ENCODE measurements at regions not wholly inside any gene's neighbourhood (a gene's known extent, or its start where the extent isn't known, plus 50 kb on each side); places are given as distances from the start of the nearest gene placed in this dataset.

DNA sequence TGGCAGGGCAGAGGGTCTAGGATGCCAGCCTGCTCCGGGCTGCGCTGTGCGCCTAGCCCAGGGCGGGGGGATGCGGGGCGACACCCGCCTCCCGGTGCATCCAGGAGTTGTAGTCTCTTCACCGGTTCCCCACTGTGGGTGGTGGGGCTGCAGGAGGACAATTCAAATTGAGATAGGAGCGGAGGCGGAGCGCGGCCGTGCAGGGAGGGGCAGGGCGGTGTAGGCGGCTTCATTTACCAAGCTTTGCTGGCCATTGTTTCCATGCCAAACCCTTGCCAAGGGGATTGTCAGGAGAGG, 2047.4 kb downstream of the TP53TG3F start:
- no peak overlapping the region for H3K4me3 ChIP-seq
- H3K9me3 ChIP-seq (ENCODE audit: low read depth, low read length) = no peaks in the 10 kb centered on the region
- H3K27ac ChIP-seq = no peak overlapping the region
- no peak overlapping the region for H3K9ac ChIP-seq (ENCODE audit: insufficient read length)
- TF ChIP-seq EZH2 (IDR thresholded peaks at IDR 0.05) = no peak
- TF ChIP-seq POLR2AphosphoS5 (IDR thresholded peaks at IDR 0.05; ENCODE audit: borderline replicate concordance, low read depth, low read length) = no peak
- TF ChIP-seq FOXP2 (optimal IDR thresholded peaks at IDR 0.05; ENCODE audit: control extremely low read depth, extremely low read length, insufficient read depth) = no peak
- no peaks in the 10 kb centered on the region for H3K36me3 ChIP-seq (ENCODE audit: insufficient read depth, low read length)
- DNase-seq (ENCODE audit: low read depth, low spot score) = no peak

DNA sequence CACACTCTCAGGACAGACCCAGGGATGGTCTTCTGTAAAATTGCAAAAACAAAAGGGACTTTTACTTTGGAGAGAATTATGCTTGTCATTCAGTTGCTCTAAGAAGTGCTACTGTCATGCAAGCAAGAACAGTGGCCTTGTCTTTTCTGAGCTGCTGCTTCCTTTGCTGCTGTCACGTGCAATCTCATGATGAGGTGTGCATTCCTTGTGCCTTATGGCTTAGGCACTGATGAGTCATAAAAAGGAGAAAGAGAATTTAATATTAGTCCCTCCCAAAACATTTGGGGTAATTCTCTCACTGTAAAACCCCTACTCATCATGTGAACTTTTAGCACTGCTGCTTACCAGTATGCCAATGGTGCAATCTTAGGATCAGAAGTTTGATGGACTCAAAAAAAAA, 2051.3 kb downstream of the TP53TG3F start:
- no peak for DNase-seq (ENCODE audit: low read depth, low spot score)
- Histone ChIP-seq H3K9me3 (ENCODE audit: low read depth, low read length) (no peaks in the 10 kb centered on the region), H3K4me3 (no peak overlapping the region), H3K27ac (no peak overlapping the region), H3K9ac (ENCODE audit: insufficient read length) (no peak overlapping the region), H3K36me3 (ENCODE audit: insufficient read depth, low read length) (no peaks in the 10 kb centered on the region)
- TF ChIP-seq POLR2AphosphoS5 (IDR thresholded peaks at IDR 0.05; ENCODE audit: borderline replicate concordance, low read depth, low read length) (no peak), FOXP2 (optimal IDR thresholded peaks at IDR 0.05; ENCODE audit: control extremely low read depth, extremely low read length, insufficient read depth) (no peak), EZH2 (IDR thresholded peaks at IDR 0.05) (no peak)

DNA sequence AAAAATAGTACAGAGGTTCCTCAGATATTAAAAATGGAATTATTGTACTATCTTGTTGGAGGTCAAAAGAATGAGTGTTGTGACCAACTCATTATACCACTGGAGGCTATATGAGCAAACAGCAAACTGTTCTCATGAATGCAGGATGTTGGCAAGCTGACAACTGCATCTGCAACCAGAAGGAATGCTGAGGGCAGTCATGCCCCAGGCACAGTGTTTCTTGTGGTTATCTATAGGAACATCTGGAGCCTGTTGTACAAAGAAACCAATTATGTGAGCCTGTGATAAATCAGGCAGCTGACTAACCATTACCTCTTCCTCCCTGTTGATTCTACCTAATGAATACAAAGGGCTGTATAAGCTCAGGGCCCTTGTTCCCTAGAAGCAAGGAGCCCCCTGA, 2057.1 kb downstream of the TP53TG3F start:
- Histone ChIP-seq H3K9me3 (ENCODE audit: low read depth, low read length) (no peaks in the 10 kb centered on the region), H3K27ac (no peak overlapping the region), H3K36me3 (ENCODE audit: insufficient read depth, low read length) (no peaks in the 10 kb centered on the region), H3K9ac (ENCODE audit: insufficient read length) (no peak overlapping the region), H3K4me3 (no peak overlapping the region)
- DNase-seq (ENCODE audit: low read depth, low spot score) = no peak
- TF ChIP-seq FOXP2 (optimal IDR thresholded peaks at IDR 0.05; ENCODE audit: control extremely low read depth, extremely low read length, insufficient read depth) (no peak), POLR2AphosphoS5 (IDR thresholded peaks at IDR 0.05; ENCODE audit: borderline replicate concordance, low read depth, low read length) (no peak), EZH2 (IDR thresholded peaks at IDR 0.05) (no peak)

DNA sequence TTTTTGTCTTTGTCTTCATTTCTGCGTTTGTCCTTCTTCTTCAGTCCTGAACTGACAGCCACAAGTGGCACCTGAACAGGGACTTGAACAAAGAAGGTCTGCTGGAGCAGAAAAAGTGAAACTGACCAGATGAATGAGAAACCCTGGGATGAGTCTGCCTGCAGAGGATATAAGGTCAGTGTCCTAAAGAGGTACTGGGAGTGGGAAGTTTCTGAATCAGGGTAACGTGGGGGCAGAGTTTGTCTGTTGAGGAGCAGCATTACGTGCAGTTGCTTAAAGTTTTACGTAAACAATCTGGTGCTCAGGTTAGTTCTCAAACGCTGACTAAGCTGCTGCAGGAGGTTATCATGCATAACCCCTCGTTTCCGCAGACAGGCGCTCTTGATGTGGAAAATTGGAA, 2057.6 kb downstream of the TP53TG3F start:
- Histone ChIP-seq H3K36me3 (ENCODE audit: insufficient read depth, low read length) (no peaks in the 10 kb centered on the region), H3K9ac (ENCODE audit: insufficient read length) (no peak overlapping the region), H3K27ac (no peak overlapping the region), H3K4me3 (no peak overlapping the region), H3K9me3 (ENCODE audit: low read depth, low read length) (no peaks in the 10 kb centered on the region)
- no peak for DNase-seq (ENCODE audit: low read depth, low spot score)
- TF ChIP-seq POLR2AphosphoS5 (IDR thresholded peaks at IDR 0.05; ENCODE audit: borderline replicate concordance, low read depth, low read length) (no peak), EZH2 (IDR thresholded peaks at IDR 0.05) (no peak), FOXP2 (optimal IDR thresholded peaks at IDR 0.05; ENCODE audit: control extremely low read depth, extremely low read length, insufficient read depth) (no peak)

DNA sequence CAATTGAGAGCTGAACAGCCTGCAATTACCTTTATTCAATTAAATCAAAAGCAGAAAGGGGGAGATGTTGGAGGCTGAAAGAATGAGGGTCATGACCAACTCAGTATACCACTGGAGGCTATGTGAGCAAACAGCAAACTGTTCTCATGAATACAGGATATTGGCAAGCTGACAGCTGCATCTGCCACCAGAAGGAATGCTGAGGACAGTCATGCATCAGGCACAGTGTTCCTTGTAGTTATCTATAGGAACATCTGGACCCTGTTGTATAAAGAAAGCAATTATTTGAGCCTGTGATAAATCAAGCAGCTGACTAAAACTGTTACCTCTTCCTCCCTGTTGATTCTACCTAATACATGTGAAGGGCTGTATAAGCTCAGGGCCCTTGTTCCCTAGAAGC, 2064.6 kb downstream of the TP53TG3F start:
- DNase-seq (ENCODE audit: low read depth, low spot score) = no peak
- Histone ChIP-seq H3K36me3 (ENCODE audit: insufficient read depth, low read length) (no peaks in the 10 kb centered on the region), H3K9me3 (ENCODE audit: low read depth, low read length) (no peaks in the 10 kb centered on the region), H3K9ac (ENCODE audit: insufficient read length) (no peak overlapping the region), H3K4me3 (no peak overlapping the region), H3K27ac (no peak overlapping the region)
- TF ChIP-seq POLR2AphosphoS5 (IDR thresholded peaks at IDR 0.05; ENCODE audit: borderline replicate concordance, low read depth, low read length) = no peak
- no peak for TF ChIP-seq EZH2 (IDR thresholded peaks at IDR 0.05)
- no peak for TF ChIP-seq FOXP2 (optimal IDR thresholded peaks at IDR 0.05; ENCODE audit: control extremely low read depth, extremely low read length, insufficient read depth)

DNA sequence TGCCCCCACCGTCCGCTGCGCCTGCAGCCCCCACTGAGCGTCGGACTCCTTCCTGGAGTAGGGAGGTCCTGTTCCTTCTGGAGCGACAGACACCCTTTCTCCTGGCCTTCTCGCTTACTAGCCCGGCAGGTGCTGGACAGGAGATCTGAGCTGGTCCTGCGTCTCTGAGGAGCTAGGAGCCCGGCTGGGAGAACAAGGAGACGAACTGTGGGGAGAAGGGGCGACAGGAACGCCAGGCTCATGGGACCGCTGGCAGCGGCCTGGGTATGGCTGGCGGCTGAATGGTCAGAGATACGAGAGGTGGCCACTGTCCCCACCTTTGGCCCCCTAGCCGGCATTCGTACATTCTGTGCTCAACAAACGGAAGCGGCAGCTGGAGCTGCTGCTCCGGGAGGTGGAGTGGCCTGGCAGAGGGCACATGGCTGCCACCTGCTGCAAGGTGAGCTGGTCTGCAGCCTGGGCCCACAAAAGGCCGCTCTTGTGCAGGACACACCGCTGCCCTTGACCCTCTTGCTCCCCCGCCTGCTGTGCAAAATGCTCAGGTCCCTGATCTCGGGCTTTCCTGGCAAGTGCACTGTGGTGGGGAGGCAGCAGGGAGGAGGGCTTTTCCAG, 2066.7 kb downstream of the TP53TG3F start:
- TF ChIP-seq EZH2 (IDR thresholded peaks at IDR 0.05) (no peak), FOXP2 (optimal IDR thresholded peaks at IDR 0.05; ENCODE audit: control extremely low read depth, extremely low read length, insufficient read depth) (no peak), POLR2AphosphoS5 (IDR thresholded peaks at IDR 0.05; ENCODE audit: borderline replicate concordance, low read depth, low read length) (no peak)
- no peak overlapping the region for H3K9ac ChIP-seq (ENCODE audit: insufficient read length)
- no peaks in the 10 kb centered on the region for H3K36me3 ChIP-seq (ENCODE audit: insufficient read depth, low read length)
- H3K9me3 ChIP-seq (ENCODE audit: low read depth, low read length) = no peaks in the 10 kb centered on the region
- H3K27ac ChIP-seq = no peak overlapping the region
- H3K4me3 ChIP-seq = no peak overlapping the region
- DNase-seq (ENCODE audit: low read depth, low spot score) = no peak

DNA sequence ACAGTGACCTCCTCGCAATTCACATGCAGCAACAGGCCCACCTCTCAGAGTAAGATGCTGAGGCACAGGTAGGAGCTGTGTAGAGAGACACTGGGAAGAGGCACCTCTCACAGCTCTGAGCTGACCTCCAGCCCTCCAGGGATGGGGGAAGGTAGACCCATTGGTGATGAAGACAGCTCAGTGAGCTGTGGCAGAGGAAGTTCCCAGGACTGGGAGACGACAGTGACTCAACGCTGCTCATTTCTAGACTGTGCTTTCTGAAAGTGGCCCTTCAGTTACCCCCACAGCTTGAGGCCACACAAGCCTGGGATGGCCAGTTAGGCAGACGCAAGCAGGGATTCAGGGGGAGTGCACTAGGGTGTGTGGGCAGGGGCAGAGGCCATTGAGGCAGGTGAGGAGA, 2073.2 kb downstream of the TP53TG3F start:
- TF ChIP-seq FOXP2 (optimal IDR thresholded peaks at IDR 0.05; ENCODE audit: control extremely low read depth, extremely low read length, insufficient read depth) (no peak), POLR2AphosphoS5 (IDR thresholded peaks at IDR 0.05; ENCODE audit: borderline replicate concordance, low read depth, low read length) (no peak), EZH2 (IDR thresholded peaks at IDR 0.05) (no peak)
- Histone ChIP-seq H3K9me3 (ENCODE audit: low read depth, low read length) (no peaks in the 10 kb centered on the region), H3K4me3 (no peak overlapping the region)

DNA sequence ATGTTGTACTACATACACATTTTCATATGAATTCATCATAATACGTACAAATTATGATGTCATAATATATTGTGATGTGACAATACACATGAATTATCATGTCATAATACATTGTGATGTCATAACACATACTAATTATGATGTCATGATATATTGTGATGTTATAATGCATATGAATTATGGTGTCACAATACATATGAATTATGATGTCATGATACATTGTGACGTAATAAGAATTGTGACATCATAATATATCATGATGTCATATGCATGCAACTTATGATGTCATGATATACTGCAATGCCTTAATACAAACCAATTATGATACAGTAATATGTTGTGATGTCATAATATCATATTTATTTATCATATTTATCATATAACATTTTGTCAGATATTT, 2074.3 kb downstream of the TP53TG3F start:
- Histone ChIP-seq H3K4me3 (no peak overlapping the region), H3K9ac (ENCODE audit: insufficient read length) (no peak overlapping the region), H3K36me3 (ENCODE audit: insufficient read depth, low read length) (no peaks in the 10 kb centered on the region), H3K27ac (no peak overlapping the region), H3K9me3 (ENCODE audit: low read depth, low read length) (no peaks in the 10 kb centered on the region)
- DNase-seq (ENCODE audit: low read depth, low spot score) = no peak
- TF ChIP-seq POLR2AphosphoS5 (IDR thresholded peaks at IDR 0.05; ENCODE audit: borderline replicate concordance, low read depth, low read length) = no peak
- TF ChIP-seq FOXP2 (optimal IDR thresholded peaks at IDR 0.05; ENCODE audit: control extremely low read depth, extremely low read length, insufficient read depth) = no peak
- no peak for TF ChIP-seq EZH2 (IDR thresholded peaks at IDR 0.05)

More for the DNA sequence above, 2073.2 kb downstream of the TP53TG3F start:
- H3K27ac ChIP-seq = no peak overlapping the region
- DNase-seq (ENCODE audit: low read depth, low spot score) = no peak
- H3K36me3 ChIP-seq (ENCODE audit: insufficient read depth, low read length) = no peaks in the 10 kb centered on the region
- no peak overlapping the region for H3K9ac ChIP-seq (ENCODE audit: insufficient read length)

DNA sequence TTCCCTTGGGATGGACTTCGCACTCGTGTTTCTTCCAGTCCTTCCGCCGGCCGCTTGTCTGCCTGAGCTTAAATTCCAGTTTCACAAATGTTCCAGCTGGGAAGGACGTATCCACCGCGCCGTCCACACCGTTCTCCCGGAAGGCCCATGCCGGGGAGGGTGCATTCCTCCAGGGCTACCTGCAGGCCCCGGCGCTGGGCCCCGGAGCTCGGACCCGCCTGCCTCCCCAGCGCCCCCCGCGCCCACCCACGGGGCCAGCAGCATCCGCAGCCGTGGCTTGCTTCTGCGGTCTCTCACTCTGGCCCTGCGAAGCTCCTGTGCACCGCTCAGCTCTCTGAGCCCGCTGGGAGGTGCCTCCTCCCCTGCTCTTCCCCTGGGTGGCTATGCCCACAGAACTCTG, 2084.1 kb downstream of the TP53TG3F start:
- TF ChIP-seq FOXP2 (optimal IDR thresholded peaks at IDR 0.05; ENCODE audit: control extremely low read depth, extremely low read length, insufficient read depth) = no peak
- TF ChIP-seq EZH2 (IDR thresholded peaks at IDR 0.05) = no peak
- no peak for TF ChIP-seq POLR2AphosphoS5 (IDR thresholded peaks at IDR 0.05; ENCODE audit: borderline replicate concordance, low read depth, low read length)
- no peaks in the 10 kb centered on the region for H3K9me3 ChIP-seq (ENCODE audit: low read depth, low read length)
- no peak overlapping the region for H3K27ac ChIP-seq
- no peaks in the 10 kb centered on the region for H3K36me3 ChIP-seq (ENCODE audit: insufficient read depth, low read length)
- no peak for DNase-seq (ENCODE audit: low read depth, low spot score)
- H3K9ac ChIP-seq (ENCODE audit: insufficient read length) = no peak overlapping the region
- no peak overlapping the region for H3K4me3 ChIP-seq
